OCI-LY3 (cell line): ENCODE measurements at regions not wholly inside any gene's neighbourhood (a gene's known extent, or its start where the extent isn't known, plus 50 kb on each side); places are given as distances from the start of the nearest gene placed in this dataset.

Experiments
- EZH2phosphoT487 ChIP-seq: fragments of 200-600 bp; shearing (Covaris generic); IDR thresholded peaks from 2 replicates; pipeline ENCODE4 v1.6.1; 2018; ENCODE audit warnings: antibody characterized with exemption, mixed run types, low read depth
- TF ChIP-seq, protein P1 (sequence below): fragments of 200-600, 300-600 bp; sonication (generic); IDR thresholded peaks from 2 replicates; pipeline ENCODE4 v1.5.1; 2014; ENCODE audit warnings: antibody characterized with exemption, low read length, low read depth

DNA sequence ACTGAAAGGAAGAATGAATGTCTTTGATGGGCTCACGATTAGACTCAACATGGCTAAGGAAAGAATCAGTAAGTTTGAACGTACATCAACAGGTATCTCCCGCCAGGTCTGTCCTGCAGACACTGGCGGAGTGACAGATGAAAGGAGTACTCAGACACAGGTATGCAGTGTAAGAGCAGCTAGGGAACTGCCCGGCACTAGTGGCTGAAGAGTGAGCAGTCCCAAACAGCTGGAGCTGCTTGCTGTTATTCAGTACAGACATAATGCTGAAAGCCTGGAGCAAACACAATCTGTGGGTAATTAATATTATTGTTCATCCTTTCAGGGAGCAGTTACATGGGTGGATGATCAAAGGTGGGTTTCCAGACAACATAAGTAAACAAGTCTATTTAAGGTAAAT lies 835.5 kb downstream of the TLE4 start:
- TF ChIP-seq, protein P1, sequence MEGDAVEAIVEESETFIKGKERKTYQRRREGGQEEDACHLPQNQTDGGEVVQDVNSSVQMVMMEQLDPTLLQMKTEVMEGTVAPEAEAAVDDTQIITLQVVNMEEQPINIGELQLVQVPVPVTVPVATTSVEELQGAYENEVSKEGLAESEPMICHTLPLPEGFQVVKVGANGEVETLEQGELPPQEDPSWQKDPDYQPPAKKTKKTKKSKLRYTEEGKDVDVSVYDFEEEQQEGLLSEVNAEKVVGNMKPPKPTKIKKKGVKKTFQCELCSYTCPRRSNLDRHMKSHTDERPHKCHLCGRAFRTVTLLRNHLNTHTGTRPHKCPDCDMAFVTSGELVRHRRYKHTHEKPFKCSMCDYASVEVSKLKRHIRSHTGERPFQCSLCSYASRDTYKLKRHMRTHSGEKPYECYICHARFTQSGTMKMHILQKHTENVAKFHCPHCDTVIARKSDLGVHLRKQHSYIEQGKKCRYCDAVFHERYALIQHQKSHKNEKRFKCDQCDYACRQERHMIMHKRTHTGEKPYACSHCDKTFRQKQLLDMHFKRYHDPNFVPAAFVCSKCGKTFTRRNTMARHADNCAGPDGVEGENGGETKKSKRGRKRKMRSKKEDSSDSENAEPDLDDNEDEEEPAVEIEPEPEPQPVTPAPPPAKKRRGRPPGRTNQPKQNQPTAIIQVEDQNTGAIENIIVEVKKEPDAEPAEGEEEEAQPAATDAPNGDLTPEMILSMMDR, result no peak
- no peak for TF ChIP-seq EZH2phosphoT487
